Left ventricle myocardium inferior (tissue), 1 donor: ENCODE measurements at regions not wholly inside any gene's neighbourhood (a gene's known extent, or its start where the extent isn't known, plus 50 kb on each side); places are given as distances from the start of the nearest gene placed in this dataset.

Experiments used
- DNase-seq: peaks from one replicate; pipeline ENCODE4 v3.0.0-alpha.2; 2020
- H3K27ac ChIP-seq: fragments of 200-600 bp; replicated peaks from 2 replicates; pipeline ENCODE4 v1.8.0; 2021
- H3K27me3 ChIP-seq: fragments of 200-600 bp; 2 replicates; pipeline ENCODE4 v1.8.0; 2021; ENCODE audit warnings: low read depth
- H3K36me3 ChIP-seq: fragments of 200-600 bp; 2 replicates; pipeline ENCODE4 v1.8.0; 2021
- H3K4me1 ChIP-seq: fragments of 200-600 bp; 2 replicates; pipeline ENCODE4 v1.8.0; 2021
- H3K4me3 ChIP-seq: fragments of 200-600 bp; 2 replicates; pipeline ENCODE4 v1.8.0; 2021; ENCODE audit warnings: mild to moderate bottlenecking, moderate library complexity
- H3K9me3 ChIP-seq: fragments of 200-600 bp; replicated peaks from 2 replicates; pipeline ENCODE4 v1.8.0; 2021
- CTCF ChIP-seq: fragments of 200-600 bp; IDR thresholded peaks from 2 replicates; pipeline ENCODE4 v1.8.0; 2021; ENCODE audit warnings: antibody characterized with exemption, mild to moderate bottlenecking, borderline replicate concordance
- intact Hi-C: fragments of 100-400 bp; cut with micrococcal nuclease; formaldehyde crosslinking; loops from one replicate; pipeline ENCODE4 v1.11.0; 2022
- donor health status: DM: no; HTN: yes; CAD: no; lungs with severe emphysema.

GRCh38 chr13:73351730-73352129, 292.9 kb downstream of the KLF5 start:
- Histone ChIP-seq H3K36me3 (no peaks in the 10 kb centered on the region), H3K4me1 (no peaks in the 10 kb centered on the region), H3K27me3 (no peaks in the 10 kb centered on the region), H3K4me3 (no peak overlapping the region), H3K9me3 (no peaks in the 10 kb centered on the region), H3K27ac (no peak overlapping the region)
- intact Hi-C loops = no loop called here
- DNase-seq = no peak
- TF ChIP-seq CTCF = no peak

GRCh38 chr13:73341748-73342147, 282.9 kb downstream of the KLF5 start:
- Histone ChIP-seq H3K4me1 (no peaks in the 10 kb centered on the region), H3K27me3 (no peaks in the 10 kb centered on the region), H3K36me3 (no peaks in the 10 kb centered on the region), H3K9me3 (peaks cover 7% of the 10 kb centered on the region), H3K4me3 (no peak overlapping the region), H3K27ac (no peak overlapping the region)
- intact Hi-C loops = no loop called here
- TF ChIP-seq CTCF = no peak
- no peak for DNase-seq

GRCh38 chr13:73340069-73340468, 281.3 kb downstream of the KLF5 start:
- Histone ChIP-seq H3K4me1 (no peaks in the 10 kb centered on the region), H3K9me3 (no peaks in the 10 kb centered on the region), H3K27ac (no peak overlapping the region), H3K27me3 (no peaks in the 10 kb centered on the region), H3K36me3 (no peaks in the 10 kb centered on the region), H3K4me3 (no peak overlapping the region)
- no peak for TF ChIP-seq CTCF
- no peak for DNase-seq
- intact Hi-C loops = no loop called here

DNA sequence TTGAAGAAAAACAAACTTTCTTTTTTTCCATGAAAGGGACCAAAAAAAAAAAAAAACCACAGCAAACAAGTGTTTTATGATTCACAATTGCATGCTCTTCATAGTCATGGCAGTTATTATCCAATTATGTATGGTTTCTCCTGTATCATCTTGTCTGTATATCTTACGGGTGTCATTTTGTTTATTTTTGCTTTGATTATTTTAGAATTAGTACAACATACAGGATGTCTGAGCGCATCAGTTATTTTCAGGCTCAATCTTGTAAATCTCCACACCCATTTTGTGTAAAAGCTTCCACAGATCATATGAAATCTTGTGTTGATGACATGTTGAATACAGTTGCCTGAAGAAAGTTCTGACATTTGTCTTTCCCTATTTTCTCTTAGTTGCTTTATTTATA, 280.3 kb downstream of the KLF5 start:
- no peak for DNase-seq
- Histone ChIP-seq H3K4me1 (no peaks in the 10 kb centered on the region), H3K27me3 (no peaks in the 10 kb centered on the region), H3K9me3 (no peaks in the 10 kb centered on the region), H3K27ac (no peak overlapping the region), H3K4me3 (no peak overlapping the region), H3K36me3 (no peaks in the 10 kb centered on the region)
- intact Hi-C loops = no loop called here
- no peak for TF ChIP-seq CTCF

DNA sequence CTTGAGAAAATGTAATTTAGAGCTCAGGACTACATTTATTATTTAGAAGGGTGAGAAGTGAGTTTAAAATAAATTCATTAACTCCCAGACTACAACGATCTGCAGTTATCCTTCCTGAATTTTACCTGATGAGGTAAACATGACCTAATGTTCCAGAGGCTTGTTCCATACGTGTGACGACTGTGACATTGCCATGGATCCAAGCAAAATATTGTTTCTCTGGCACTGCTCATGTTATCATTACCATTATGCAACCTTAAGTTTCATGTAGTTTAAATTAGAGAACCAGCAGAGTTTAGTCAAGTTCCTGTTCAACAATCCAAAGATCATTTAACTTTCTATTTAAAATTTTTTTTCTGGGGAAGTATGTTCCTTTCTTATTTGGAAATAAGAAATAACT, 279.6 kb downstream of the KLF5 start:
- no peaks in the 10 kb centered on the region for H3K27me3 ChIP-seq
- no peak for TF ChIP-seq CTCF
- H3K9me3 ChIP-seq = no peaks in the 10 kb centered on the region
- no peak overlapping the region for H3K4me3 ChIP-seq
- no peak overlapping the region for H3K27ac ChIP-seq
- intact Hi-C loops = no loop called here
- no peaks in the 10 kb centered on the region for H3K36me3 ChIP-seq
- no peak for DNase-seq
- no peaks in the 10 kb centered on the region for H3K4me1 ChIP-seq

GRCh38 chr13:73337532-73337931, 278.7 kb downstream of the KLF5 start:
- H3K27me3 ChIP-seq = no peaks in the 10 kb centered on the region
- intact Hi-C loops = no loop called here
- H3K27ac ChIP-seq = no peak overlapping the region
- no peak for TF ChIP-seq CTCF
- no peaks in the 10 kb centered on the region for H3K36me3 ChIP-seq
- DNase-seq = no peak
- no peaks in the 10 kb centered on the region for H3K4me1 ChIP-seq
- no peaks in the 10 kb centered on the region for H3K9me3 ChIP-seq
- no peak overlapping the region for H3K4me3 ChIP-seq
